GM18868 (cell line): ENCODE measurements at regions not wholly inside any gene's neighbourhood (a gene's known extent, or its start where the extent isn't known, plus 50 kb on each side); places are given as distances from the start of the nearest gene placed in this dataset.

Source experiments
- ATAC-seq: cut with Tn5 transposase; IDR thresholded peaks from one replicate; pipeline ENCODE4 v1.9.1; 2021; ENCODE audit warnings: mild to moderate bottlenecking, moderate library complexity; ENCODE audit not compliant: unreplicated experiment

DNA sequence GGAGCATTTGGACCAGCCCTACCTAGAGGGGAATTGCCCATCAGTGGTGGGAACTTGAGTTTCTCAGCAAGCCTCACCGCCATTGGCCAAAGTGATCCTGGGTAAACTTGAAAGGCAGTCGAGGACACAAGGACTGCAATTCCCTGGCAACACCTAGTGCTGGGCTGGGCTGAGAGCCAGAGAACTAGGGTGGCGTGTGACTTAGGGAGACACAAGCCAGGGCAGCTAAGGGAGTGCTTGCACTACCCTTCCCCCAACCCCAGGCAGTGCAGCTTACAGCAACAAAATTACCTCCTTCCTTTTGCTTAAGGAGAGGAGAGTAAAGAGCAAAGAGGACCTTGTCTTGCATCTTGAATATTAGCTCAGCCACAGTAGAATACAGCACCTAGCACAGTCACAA is 176.9 kb upstream of the PRMT6 start:
- no peak for ATAC-seq

GRCh38 chr1:106880226-106880625 is 176.2 kb upstream of the PRMT6 start:
- no peak for ATAC-seq

GRCh38 chr1:106883208-106883607 is 173.3 kb upstream of the PRMT6 start:
- ATAC-seq, result no peak

- ATAC-seq, result no peak
These were observed 167.4 kb upstream of the PRMT6 start for GRCh38 chr1:106889059-106889458.

DNA sequence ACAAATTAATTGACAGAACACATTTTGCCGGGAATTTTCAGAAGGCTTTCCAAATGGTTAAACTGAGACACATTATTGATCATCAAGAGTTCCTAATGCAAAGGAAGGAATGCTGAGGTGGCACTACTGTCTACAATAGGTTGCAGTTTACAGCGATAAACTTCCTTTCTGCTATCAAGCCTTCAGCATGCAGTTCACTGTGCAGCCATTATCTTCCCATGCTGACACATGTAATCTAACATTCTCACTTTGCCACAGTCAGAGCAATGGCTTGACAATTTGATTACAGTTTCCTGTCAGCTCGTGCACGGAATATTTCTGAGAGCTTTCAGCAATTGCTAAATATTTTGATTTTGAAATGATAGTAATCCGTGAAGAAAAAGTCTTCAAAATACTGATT is 166.9 kb upstream of the PRMT6 start:
- ATAC-seq, result no peak

DNA sequence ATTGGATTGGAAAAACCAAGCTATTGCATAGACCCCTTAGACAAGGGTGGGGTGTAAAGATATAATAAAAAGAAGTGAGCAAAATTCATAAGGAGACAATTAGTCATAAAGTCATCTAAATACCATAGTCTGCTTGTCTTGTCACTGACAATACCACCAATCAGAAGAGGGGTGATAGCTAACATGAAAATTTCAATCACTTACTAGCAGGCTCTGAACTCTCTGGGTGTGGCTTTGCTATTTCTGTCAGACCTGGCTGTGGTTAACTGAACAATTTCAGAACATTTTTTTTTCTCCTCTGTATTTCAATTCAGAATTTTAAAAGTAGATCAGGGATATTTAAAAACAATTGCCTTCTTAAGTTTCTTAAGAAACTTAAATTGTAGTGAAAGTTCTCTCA is 158.5 kb upstream of the PRMT6 start:
- ATAC-seq, result peak; percentile 63

DNA sequence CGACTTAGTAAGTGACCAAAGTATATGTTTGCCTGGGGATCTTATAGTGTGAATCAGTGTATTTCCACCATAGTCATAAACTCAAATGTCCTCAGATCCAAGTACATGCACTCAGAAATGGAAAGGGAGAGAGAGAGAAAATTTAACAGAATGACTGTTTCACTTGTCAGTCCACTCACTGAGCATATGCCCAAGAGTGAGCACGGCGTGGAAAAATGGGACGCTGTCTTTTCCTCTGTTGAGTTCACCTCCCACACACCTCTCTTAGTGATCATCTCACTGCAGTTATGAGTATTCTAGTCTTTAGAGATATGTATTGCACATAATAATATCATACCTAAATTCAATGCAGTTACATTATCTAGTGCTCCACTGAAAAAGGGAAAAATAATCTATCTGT is 156.8 kb upstream of the PRMT6 start:
- ATAC-seq, result no peak

- peak; percentile 100 for ATAC-seq
These were observed 148.7 kb upstream of the PRMT6 start for GRCh38 chr1:106907795-106908194.

- no peak for ATAC-seq
These were observed 147.8 kb upstream of the PRMT6 start for GRCh38 chr1:106908689-106909088.

- ATAC-seq, result no peak
These were observed 145.7 kb upstream of the PRMT6 start for GRCh38 chr1:106910798-106911197.

- no peak for ATAC-seq
These were observed 144.3 kb upstream of the PRMT6 start for GRCh38 chr1:106912131-106912530.

GRCh38 chr1:106921186-106921585 is 135.3 kb upstream of the PRMT6 start:
- no peak for ATAC-seq

- no peak for ATAC-seq
These were observed 132.1 kb upstream of the PRMT6 start for GRCh38 chr1:106924360-106924759.

GRCh38 chr1:106925750-106926149 is 130.7 kb upstream of the PRMT6 start:
- ATAC-seq, result no peak

DNA sequence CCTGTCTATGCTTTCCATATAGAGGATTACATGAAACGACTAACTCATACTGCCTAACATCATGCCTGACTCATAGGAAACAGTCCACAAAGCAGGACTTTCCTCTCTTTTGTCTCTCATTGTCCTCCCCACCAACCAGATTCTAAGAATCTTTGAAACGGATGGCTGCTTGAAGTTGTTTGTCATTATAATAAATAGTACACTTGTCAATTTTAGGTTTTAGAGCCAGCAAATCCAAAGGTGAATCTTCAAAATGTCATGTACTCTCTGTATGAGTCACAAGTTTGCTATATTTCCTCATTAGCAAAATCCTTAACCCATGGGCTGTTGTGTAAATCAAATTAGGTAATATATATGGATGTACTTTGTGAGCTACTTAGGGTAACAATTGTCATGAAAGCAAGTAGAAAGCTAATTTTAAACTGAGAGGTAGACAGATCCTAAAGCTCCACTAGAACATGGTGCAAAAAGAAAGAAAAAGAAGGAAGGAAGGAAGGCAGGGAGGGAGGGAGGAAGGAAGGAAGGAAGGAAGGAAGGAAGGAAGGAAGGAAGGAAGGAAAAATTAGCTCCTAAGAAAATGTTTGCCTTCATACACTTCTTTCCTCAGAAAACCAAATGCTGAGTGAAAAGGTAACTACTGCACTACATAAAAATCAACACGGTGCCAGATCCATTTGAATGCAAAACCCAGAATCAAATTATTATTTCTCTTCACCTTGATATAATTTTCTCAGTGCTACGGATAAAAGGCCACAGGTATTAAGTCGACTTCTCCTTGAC is 129.5 kb upstream of the PRMT6 start:
- ATAC-seq, result no peak

DNA sequence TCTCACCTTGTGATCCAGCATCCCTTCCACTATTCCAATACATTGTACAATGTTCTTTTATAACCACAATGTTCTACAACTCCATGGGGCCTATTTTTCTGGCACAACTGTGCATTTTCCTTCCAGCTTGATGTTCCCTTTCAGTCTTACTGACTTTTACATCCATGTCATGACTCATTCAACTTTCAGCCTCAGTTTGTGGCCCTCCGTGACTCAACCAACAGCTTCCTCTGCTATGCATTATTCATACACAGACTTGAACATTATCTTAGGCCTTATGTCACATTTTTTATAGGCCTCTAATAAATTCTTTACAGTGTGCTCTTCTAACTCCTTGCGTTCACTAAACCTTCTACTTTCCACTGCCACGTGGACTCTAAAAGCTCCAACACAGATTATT is 119.4 kb upstream of the PRMT6 start:
- ATAC-seq, result no peak

GRCh38 chr1:106944721-106945120 is 111.8 kb upstream of the PRMT6 start:
- ATAC-seq, result no peak

DNA sequence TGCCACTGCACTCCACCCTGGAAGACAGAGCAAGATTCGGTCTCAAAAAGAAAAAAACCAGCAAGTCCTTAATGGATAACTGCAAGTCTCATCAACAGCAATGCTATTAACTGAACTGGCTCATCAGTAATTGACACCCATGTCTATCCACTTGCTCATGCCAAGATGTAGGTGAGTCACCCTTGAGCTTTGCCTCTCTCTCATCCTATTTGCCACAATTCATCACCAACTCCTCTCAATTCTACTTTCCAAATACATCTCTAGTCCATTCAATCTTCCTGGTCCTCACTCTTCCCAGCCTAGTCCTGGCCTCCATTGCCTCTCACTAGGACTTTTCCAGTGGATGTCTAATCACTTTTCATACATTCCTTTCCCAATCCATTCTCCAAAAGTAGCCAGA is 103.7 kb upstream of the PRMT6 start:
- ATAC-seq, result no peak

- no peak for ATAC-seq
These were observed 101.7 kb upstream of the PRMT6 start for GRCh38 chr1:106954661-106955229.

DNA sequence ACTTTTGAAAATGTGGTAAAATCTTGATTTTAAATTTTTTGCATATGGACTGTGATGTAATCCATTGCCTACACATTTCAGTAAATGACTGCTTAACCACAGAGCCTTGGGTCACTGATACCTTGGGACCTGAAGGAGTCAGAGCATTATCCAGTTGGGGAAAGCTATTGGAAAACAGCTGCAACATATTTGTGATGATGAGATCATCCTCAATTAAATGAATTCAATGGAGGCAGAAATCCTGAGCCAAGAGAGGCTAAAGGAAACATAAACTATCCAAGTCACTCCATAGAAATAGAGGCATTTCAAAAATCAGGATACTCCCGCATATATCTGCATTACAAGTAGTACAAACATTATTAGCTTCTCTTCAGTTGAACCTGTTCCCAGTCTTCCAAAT is 99.8 kb upstream of the PRMT6 start:
- no peak for ATAC-seq

DNA sequence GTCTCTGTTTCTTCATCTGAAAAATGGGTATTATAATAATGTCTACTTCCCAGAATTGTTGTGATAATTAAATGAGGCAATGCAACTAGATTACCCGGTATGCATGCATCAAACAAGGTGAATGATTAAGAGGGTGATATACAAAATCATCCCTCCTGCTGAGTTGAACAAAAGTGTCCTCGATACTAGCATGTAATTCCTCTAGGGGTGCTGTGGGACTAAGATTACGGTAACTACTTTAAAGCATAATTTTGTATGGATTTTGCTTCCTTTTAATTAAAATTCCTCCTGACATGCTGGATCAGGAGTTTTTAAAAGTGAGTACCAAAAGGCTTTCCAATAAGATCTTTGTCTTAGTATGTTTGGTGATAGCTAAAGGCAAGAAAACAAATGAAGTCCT is 98.7 kb upstream of the PRMT6 start:
- ATAC-seq, result no peak

GRCh38 chr1:106960412-106960811 is 96.1 kb upstream of the PRMT6 start:
- peak; percentile 88 for ATAC-seq

GRCh38 chr1:106961646-106962045 is 94.8 kb upstream of the PRMT6 start:
- ATAC-seq, result no peak
